Ovary (tissue), 7 donors: ENCODE measurements at regions not wholly inside any gene's neighbourhood (a gene's known extent, or its start where the extent isn't known, plus 50 kb on each side); places are given as distances from the start of the nearest gene placed in this dataset.

Experiments used
- DNase-seq, 5 donors: peaks; one replicate each; pipeline ENCODE4 v3.0.0-alpha.2; 2019 to 2020
- H3K27ac ChIP-seq, 2 donors: fragments of 200-600 bp; one replicate each; pipeline versions ENCODE4 v1.5.1 to v1.8.0; 2019 to 2022
- H3K27me3 ChIP-seq: fragments of 200-600 bp; one replicate; pipeline ENCODE4 v1.8.0; 2022
- H3K36me3 ChIP-seq: fragments of 200-600 bp; sonication (generic); one replicate; pipeline ENCODE4 v1.5.1; 2019
- H3K4me1 ChIP-seq: one replicate; pipeline ENCODE4 v1.8.1; 2013; ENCODE audit warnings: mild to moderate bottlenecking, moderate library complexity; ENCODE audit not compliant: insufficient read depth
- H3K4me3 ChIP-seq: fragments of 200-600 bp; sonication (generic); one replicate; pipeline ENCODE4 v1.5.1; 2017
- H3K9me3 ChIP-seq, 2 donors: fragments of 200-600 bp in 1 of 2; sonication (generic) in 1 of 2; one replicate each; pipeline versions ENCODE4 v1.5.1 to v1.8.1; 2013 to 2019; ENCODE audit warnings: mild to moderate bottlenecking in 1 of 2, moderate library complexity in 1 of 2
- CTCF ChIP-seq, 3 donors: fragments of 450-650 bp in 2 of 3; fragments of 200-600 bp in 1 of 3; IDR thresholded peaks; one replicate each; pipeline versions ENCODE4 v1.5.1 to v1.8.0; 2016 to 2022; ENCODE audit warnings: antibody characterized with exemption in 3 of 3, mild to moderate bottlenecking in 1 of 3
- EP300 ChIP-seq: sonication (generic); formaldehyde crosslinking; IDR thresholded peaks from one replicate; pipeline ENCODE4 v1.6.1; 2017; ENCODE audit warnings: antibody characterized with exemption
- POLR2A ChIP-seq: fragments of 450-650 bp; IDR thresholded peaks from one replicate; pipeline ENCODE4 v1.6.1; 2017; ENCODE audit warnings: antibody characterized with exemption, mild to moderate bottlenecking, moderate library complexity
- WGBS, 3 donors: extraction: QIAGEN DNeasy Blood & Tissue Kit in 1 of 3; methylation state at CpG; one replicate each; pipeline versions ENCODE4 v1.1.5 to v1.1.7; 2013 to 2017; 5-methylcytosine and 5-hydroxymethylcytosine counted together
- intact Hi-C, 4 donors: fragments of 100-400 bp; cut with DNase I; formaldehyde crosslinking; loops; one replicate each; pipeline versions ENCODE4 v1.11.0 to v1.15.1; 2022 to 2023
- donor health status: DM: no; HTN: no; CAD: no; lungs with moderate emphysema.
- donor health status: DM: no; HTN: no; CAD: no.
- donor health status: Bipolar disorder and iron deficiency.
- donor health status: DM: no; HTN: no; CAD: no.
- donor health status: DM: yes; HTN: yes; CAD: no.

- H3K27me3 ChIP-seq, result no peaks in the 10 kb centered on the region
- TF ChIP-seq CTCF (IDR thresholded peaks at IDR 0.05) (no peak), EP300 (no peak), POLR2A (no peak)
- no peak overlapping the region for H3K4me3 ChIP-seq
- no peaks in the 10 kb centered on the region for H3K36me3 ChIP-seq
- no peaks in the 10 kb centered on the region for H3K4me1 ChIP-seq
- intact Hi-C loops, result no loop called here
- 83 to 92% (median 84%) methylated on average over 11 of the region's 11 CpGs for WGBS, 3 donors
- no peaks in the 10 kb centered on the region for H3K9me3 ChIP-seq
- H3K27ac ChIP-seq, result no peak overlapping the region
- no peak for DNase-seq
Observed at GRCh38 chr17:16882243-16882925, 89.5 kb downstream of the TNFRSF13B start.

GRCh38 chr17:16881239-16881924, 90.5 kb downstream of the TNFRSF13B start:
- Histone ChIP-seq H3K4me1 (no peaks in the 10 kb centered on the region), H3K9me3 (no peaks in the 10 kb centered on the region), H3K36me3 (no peaks in the 10 kb centered on the region), H3K27me3 (no peaks in the 10 kb centered on the region), H3K27ac (no peak overlapping the region), H3K4me3 (no peak overlapping the region)
- intact Hi-C loops, result no loop called here
- TF ChIP-seq CTCF (IDR thresholded peaks at IDR 0.05) (no peak), POLR2A (no peak), EP300 (no peak)
- 86 to 91% (median 86%) methylated on average over 9 of the region's 9 CpGs for WGBS, 3 donors
- no peak for DNase-seq

- intact Hi-C loops, result no loop called here
- no peaks in the 10 kb centered on the region for H3K27me3 ChIP-seq
- 85 to 92% (median 86%) methylated on average over 9 of the region's 9 CpGs for WGBS, 3 donors
Observed at GRCh38 chr17:16880843-16881230, 91.1 kb downstream of the TNFRSF13B start.

GRCh38 chr17:16880121-16880842, 91.6 kb downstream of the TNFRSF13B start:
- DNase-seq, result no peak
- Histone ChIP-seq H3K4me1 (no peaks in the 10 kb centered on the region), H3K9me3 (no peaks in the 10 kb centered on the region), H3K4me3 (no peak overlapping the region), H3K36me3 (no peaks in the 10 kb centered on the region), H3K27ac (no peak overlapping the region), H3K27me3 (no peaks in the 10 kb centered on the region)
- intact Hi-C loops, result no loop called here
- WGBS, 3 donors, result 89 to 94% (median 92%) methylated on average over 16 of the region's 16 CpGs
- no peak for TF ChIP-seq CTCF (IDR thresholded peaks at IDR 0.05)
- no peak for TF ChIP-seq POLR2A
- TF ChIP-seq EP300, result no peak

More at GRCh38 chr17:16880843-16881230, 91.1 kb downstream of the TNFRSF13B start:
- Histone ChIP-seq H3K4me3 (no peak overlapping the region), H3K9me3 (no peaks in the 10 kb centered on the region), H3K27ac (no peak overlapping the region), H3K4me1 (no peaks in the 10 kb centered on the region), H3K36me3 (no peaks in the 10 kb centered on the region)
- TF ChIP-seq CTCF (IDR thresholded peaks at IDR 0.05) (no peak), EP300 (no peak), POLR2A (no peak)
- DNase-seq, result no peak
